Renal cortex interstitium (tissue), 11 donors: ENCODE measurements at regions not wholly inside any gene's neighbourhood (a gene's known extent, or its start where the extent isn't known, plus 50 kb on each side); places are given as distances from the start of the nearest gene placed in this dataset.
"Not testable (repeated sequence)": the region's sequence is repeated elsewhere in the genome, so short reads cannot be mapped to it uniquely, and the experiment has no call there.

Experiments used
- DNase-seq, 11 donors: peaks; one replicate each; pipeline ENCODE4 v3.0.0-alpha.2; 2013; ENCODE audit warnings: low read depth in 9 of 11, low spot score in 4 of 11; ENCODE audit errors: extremely low read depth in 1 of 11

DNA sequence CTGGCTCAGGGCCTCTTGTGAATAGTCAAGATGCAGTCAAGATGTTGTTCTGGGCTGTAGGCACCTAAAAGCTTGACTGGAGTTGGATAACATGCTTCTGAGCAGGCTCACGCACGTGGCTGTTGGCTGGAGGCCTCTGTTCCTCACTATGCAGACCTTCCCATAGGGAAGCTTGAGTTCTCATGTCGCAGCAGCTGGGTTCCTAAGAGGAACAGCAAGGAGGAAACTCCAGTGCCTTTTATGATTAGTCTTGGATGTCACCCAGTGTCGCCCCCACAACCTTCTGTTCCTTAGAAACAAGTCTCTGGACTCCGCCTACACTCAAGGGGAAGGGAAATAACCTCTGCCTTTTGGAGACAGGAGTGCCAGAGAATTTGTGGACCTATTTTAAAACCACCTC is 210.7 kb downstream of the BCAS1 start:
- DNase-seq = no peak

DNA sequence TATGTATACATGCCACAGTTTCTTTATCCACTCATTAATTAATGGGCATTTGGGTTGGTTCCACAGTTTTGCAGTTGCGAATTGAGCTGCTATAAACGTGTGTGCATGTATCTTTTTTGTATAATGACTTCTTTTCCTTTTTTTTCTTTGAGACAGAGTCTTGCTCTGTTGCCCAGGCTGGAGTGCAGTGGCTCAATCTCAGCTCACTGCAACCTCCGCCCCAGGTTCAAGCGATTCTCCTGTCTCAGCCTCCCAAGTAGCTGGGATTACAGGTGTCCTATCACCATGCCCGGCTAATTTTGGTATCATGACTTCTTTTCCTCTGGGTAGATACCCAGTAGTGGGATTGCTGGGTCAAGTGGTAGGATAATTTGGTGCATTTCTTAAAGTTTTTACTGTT is 211.4 kb downstream of the BCAS1 start:
- not testable (repeated sequence) for DNase-seq

DNA sequence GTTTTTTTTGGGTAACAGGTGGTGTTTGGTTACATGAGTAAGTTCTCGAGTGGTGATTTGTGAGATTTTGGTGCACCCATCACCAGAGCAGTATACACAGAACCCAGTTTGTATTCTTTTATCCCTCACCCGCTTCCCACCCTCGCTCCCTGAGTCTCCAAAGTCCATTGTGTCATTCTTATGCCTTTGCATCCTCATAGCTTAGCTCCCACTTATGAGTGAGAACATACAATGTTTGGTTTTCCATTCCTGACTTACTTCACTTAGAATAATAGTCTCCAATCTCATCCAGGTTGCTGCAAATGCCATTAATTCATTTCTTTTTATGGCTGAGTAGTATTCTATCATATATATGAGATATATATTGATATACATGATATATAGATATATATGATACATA is 211.9 kb downstream of the BCAS1 start:
- DNase-seq = not testable (repeated sequence)

DNA sequence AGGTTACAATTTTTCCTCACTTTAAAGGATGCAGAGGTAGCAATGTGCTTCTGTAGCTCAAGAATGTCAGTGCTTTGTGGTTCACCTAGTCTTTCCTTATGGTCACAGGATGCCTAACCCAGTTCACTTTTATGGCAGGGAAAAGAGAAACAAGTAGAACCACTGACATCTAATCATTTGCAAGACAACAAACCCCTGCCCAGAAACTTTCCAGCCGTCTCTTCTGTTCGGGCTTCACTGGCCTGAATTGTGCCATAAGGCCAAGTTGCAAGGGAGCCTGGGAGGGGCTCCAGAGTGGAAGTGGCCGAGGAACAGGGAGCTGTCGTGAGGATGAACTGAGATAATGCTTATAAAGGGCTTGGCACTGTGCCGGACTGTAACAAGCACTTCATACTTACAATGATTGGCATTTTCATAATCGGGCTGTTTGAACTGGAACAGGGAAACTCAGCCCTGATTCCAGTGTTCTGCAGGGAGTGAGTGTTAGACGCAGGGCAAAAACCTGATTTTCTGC is 212.6 kb downstream of the BCAS1 start:
- no peak for DNase-seq

DNA sequence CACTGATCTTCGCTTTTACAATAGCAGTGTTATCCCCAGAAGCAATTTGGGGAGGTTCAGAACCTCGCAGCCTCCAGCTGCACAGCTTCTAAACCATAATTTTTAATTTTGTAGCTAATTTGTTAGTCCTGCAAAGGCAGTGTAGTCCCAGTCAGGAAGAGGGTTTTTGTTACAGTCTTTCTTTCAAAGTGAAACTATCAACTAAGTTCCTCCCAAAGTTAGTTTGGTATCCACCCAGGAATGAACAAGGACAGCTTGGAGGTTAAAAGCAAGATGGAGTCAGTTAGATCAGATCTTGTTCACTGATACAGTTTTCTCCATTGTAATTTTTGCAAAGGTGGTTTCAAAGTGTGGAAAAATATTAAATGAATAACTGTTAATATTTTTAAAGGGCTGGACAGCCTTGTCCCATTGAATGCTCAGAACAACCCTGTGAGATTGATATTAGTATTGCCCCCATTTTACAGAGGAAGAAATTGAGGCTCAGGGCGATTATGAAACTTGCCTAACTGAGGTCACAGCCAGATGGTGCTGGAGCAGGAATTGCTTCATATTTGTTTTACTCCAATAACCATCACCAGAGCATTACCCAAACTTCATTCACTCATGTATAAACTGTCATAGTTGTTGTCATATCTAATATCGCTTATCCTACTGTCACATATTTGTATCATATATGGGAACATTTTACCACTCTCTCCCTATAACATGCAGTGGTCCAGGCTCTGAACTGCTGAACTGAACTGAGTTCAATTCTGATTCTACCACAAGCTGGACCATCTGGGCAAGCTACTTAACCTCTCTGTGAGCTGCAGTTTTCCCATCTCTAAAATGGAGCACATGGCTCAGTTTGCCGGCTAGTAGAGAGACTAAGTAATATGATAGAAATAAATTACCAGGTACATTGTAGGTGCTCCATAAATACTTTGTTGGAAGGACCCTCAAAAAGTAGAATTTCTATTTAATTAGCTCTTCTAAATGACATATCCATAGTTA is 213.8 kb downstream of the BCAS1 start:
- no peak for DNase-seq

DNA sequence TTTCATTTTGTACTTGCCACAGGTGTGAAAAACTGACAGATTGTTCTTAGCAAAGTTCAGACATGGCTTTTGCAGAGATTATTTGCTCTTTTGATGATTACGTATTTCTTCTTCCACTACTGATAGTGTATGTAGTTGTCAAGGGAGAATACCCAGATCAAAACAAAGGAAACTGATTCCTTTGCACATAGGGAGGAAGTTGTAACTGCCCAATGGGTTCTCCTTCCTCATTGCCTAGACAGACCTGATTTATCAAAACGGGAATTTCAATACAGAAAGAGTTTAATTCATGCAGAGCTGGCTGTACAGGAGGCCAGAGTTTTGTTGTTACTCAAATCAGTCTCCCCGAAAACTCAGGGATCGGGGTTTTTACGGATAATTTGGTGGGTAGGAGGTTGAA is 214.7 kb downstream of the BCAS1 start:
- DNase-seq = no peak

DNA sequence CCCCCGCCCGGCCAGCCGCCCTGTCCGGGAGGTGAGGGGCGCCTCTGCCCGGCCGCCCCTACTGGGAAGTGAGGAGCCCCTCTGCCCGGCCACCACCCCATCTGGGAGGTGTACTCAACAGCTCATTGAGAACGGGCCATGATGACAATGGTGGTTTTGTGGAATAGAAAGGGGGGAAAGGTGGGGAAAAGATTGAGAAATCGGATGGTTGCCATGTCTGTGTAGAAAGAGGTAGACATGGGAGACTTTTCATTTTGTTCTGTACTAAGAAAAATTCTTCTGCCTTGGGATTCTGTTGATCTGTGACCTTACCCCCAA is 215.8 kb downstream of the BCAS1 start:
- not testable (repeated sequence) for DNase-seq

DNA sequence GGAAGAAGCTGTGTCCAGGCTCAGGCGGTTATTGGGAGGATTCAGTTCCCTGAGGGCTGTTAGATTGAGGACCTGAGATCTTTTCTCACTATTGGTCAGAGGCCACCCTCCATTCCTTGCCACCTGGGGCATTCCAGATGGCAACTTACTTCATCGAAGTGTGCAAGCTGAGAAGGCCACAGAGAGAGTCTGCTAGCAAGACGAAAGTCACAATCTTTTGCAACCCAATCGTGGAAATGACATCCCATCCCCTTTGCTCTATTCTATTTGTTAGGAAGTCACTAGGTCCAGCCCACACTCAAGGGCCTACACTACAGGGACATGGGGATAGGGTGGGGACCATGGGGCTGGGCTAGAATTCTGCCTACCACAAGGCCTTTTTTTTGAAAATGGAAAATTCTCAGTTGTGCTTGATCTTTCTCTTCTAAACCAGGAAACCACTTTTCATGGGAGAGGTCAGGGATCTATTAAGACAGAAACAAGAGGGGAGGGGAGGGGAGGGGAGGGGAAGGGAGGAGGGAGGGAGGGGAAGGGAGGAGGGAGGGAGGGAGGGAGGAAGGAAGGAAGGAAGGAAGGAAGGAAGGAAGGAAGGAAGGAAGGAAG is 217.2 kb downstream of the BCAS1 start:
- DNase-seq = no peak

DNA sequence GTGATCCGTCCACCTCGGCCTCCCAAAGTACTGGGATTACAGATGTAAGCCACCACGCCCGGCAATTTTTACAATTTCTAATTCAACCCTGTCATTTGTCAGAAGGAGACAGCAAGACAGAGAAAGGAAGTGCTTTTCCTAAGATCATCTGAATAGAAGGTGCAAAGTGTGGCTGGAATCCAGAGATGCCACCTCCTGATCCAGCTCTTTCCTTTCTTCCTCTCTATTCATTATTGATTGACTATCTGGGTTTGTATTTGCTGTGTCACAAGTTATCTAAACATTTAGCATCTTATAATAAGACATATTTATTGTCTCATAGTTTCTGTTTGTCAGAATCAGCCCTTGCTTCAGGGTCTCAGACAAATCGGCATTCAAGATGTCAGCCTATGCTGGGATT is 217.7 kb downstream of the BCAS1 start:
- no peak for DNase-seq

DNA sequence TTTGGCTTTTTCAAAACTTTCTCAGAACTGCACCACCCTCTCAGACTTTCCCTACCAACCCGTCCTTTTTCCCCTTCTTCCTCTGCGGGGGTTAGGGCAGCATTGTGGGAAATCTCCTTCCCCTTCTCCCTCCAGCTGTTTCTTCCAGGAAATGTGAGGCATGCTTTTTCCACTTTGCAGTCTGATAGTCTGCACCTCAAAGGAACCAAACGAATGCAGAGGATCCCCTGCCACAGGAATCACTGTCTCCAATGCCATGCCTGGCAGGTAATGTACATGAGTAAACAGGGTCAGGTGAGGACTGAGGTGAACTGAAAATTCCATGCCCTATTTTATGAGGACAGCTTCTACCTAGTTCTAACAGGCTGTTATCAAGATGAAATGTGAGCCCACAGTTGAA is 218.4 kb downstream of the BCAS1 start:
- DNase-seq = no peak

DNA sequence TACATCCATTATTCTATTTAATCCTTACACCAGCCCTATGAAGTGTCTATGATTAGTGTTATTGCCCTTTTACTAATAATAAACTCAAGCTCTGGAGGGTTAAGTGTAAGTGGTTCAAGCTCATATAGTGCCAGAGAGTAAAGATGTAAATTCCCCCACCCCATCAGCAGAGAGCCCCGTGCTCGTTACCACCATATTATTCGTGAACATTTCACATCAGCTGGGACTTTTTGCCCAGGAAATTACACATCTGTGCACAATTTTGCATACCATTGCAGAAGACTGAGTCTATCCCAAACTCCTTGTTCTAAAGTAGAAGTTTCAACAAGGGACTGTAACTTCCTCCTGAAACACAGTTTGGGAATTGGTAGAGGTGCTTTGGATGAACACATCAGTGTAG is 220.1 kb downstream of the BCAS1 start:
- no peak for DNase-seq

DNA sequence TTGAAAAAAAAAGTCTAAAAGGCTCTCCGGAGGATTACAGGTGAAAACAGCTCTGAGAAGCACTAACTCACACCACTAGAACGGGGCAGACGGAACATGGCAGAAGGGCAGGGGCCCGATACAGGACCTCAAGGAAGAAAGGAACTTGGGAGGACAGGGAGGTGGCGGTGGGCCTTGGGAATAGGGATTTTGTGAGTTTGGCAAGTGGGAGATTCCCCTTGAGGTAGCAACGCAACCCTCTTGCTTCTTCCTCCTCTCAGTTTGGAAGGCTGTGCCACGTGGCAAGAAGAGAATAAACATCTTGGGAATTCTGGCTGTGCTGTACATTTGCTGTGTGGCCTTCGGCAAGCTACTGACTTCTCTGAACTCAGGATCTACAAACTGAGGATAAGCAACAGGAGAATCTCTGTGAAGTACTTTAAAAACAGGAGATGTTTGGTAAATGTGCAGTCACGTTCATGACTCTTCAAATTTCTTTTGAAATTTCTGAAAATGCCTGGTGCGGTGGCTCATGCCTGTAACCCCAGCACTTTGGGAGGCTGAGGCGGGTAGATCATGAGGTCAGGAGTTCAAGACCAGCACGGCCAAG is 220.8 kb downstream of the BCAS1 start:
- no peak for DNase-seq

DNA sequence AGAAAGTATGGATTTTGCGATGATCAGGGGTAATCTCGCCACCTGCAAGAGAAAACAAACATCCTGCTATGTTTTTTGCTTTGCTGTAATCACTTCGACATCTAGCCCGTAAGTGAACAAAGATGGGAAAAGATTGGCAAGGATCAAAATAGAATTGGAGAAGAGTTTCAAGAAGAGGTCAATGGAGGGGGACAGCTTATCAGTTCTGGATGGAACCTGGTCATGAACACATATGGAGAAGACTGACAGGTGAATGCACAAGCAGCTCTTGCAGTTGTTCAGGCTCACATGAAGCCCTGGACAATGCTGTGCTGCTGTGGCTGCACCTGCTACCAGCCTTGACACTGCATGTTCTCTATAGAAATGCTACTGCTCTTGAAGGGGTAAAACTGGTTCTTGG is 222.1 kb downstream of the BCAS1 start:
- DNase-seq = no peak

DNA sequence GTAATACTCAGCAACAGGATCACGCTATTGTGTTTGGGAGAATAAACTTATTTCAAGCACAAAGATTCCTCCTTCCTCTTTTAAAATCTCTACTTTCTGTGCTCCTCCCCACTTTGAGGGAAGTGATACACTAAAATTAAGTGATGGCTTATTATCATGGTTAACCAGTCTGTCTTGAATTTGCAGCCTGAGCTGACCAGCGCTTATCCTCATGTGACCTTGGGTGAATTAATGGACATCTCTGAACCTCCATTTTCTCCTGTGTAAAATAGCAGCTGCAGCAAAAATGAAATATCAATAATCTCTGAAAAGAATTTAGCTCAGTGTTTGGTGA is 222.6 kb downstream of the BCAS1 start:
- DNase-seq = no peak

DNA sequence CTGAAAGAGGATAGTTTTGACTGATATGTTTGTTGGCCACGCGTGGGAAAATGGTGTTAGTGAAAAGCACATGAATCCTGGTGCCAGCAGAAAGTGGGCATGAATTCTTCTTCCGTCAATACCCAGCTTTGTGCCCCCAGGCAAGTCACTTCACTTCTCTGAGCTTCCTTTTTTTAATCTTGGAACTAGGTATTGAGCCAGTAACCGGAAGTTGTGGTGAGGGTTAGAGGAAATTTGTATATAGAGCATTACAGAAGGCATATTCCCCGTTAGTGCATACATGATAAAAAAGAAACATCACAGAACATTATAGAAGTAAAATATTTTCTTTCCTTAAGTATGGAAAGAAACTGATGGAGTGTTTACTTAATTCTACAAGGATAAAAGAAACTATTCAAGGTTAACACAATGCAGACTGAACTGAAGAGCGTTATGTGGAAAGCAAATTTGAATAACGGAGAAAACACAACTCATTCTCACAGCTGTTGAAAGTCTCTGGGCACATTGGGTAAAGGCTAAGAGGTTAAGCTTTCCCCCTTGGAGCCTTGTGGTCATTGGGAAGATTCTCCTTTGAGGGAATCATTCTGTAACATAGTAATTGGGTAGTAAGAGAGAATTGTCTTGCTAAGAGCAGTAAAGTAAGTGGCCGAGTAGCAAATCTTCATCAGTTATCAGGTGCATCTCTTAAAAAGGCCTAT is 223.1 kb downstream of the BCAS1 start:
- DNase-seq = no peak

DNA sequence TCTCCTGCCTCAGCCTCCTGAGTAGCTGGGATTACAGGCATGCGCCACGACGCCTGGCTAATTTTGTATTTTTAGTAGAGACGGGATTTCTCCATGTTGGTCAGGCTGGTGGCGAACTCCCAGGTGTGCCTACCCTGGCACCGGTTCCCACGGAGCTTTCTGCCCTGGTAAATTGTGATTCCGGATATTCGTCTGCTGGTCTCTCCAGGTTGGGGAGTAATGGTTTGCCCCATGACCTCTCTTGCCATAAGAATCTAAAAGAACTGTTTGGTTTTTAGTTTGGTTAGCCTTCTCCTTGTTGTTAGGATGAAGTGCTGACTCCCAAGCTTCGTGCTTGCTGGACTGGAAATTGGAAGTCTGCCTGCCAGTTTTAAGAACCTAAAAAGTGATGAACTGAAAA is 223.8 kb downstream of the BCAS1 start:
- no peak for DNase-seq

DNA sequence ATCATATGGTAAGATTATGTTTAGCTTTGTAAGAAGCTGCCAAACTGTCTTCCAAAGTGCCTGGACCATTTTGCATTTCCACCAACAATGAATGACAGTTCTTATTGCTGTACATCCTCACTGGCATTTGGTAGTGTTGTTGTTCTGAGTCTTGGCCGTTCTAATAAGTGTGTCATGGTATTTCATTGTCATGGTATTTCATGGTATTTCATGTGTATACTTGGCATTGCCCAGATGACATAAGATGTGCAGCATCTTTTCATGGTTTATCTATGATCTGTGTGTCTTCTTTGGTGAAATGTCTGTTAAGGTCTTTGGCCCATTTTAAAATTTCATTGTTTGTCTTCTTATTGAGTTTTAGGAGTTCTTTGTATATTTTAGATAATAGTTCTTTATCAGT is 224.4 kb downstream of the BCAS1 start:
- no peak for DNase-seq

DNA sequence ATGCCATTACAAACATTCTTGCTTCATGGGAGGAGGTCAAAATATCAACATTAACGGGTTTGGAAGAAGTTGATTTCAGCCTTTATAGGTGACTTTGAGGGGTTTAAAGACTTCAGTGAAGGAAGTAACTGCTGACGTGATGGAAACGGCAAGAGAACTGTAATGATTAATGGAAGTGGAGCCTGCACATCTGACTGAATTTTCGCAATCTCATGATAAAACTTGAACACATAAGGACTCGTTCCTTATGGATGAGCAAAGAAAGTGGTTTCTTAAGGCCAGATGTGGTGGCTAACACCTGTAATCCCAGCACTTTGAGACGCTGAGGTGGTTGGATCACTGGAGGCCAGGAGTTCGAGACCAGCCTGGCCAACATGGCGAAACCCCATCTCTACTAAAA is 226.1 kb downstream of the BCAS1 start:
- DNase-seq = no peak

DNA sequence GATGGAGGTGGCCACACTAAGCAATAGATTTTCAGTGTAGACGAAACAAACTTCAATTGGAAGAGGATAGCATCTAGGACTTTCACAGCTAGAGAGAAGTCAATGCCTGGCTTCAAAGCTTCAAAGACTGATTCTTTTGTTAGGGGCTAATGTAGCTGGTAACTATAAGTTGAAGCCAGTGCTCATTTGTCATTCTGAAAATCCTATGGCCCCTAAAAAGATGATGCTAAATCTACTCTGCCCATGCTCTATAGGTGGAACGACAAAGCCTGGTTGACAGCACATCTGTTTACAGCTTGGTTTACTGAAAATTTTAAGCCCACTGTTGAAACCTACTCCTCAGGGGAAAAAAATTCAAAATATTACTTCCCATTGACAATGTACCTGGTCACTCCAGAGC is 226.7 kb downstream of the BCAS1 start:
- DNase-seq = no peak
